ENCODE measurements at regions not wholly inside any gene's neighbourhood (a gene's known extent, or its start where the extent isn't known, plus 50 kb on each side); places are given as distances from the start of the nearest gene placed in this dataset.

- TF ChIP-seq ETV6 (CRISPR knock-in tag; IDR thresholded peaks at IDR 0.05) (no peak), CTCF (IDR thresholded peaks at IDR 0.05) (no peak), ZBTB21 (CRISPR knock-in tag; IDR thresholded peaks at IDR 0.05; ENCODE audit: borderline replicate concordance) (no peak), FOXK1 (CRISPR knock-in tag; IDR thresholded peaks at IDR 0.05) (no peak)
These were observed 1722.1 kb downstream of the TP53TG3F start for GRCh38 chr16:35181422-35182030.

Measured in WTC11 (cell line).